Neural crest cell (in vitro differentiated cells): ENCODE measurements at regions not wholly inside any gene's neighbourhood (a gene's known extent, or its start where the extent isn't known, plus 50 kb on each side); places are given as distances from the start of the nearest gene placed in this dataset.

Experiments
- DNase-seq: peaks from one replicate; pipeline ENCODE4 v3.0.0; 2021; ENCODE audit warnings: low read depth, mixed read lengths, low spot score
- H3K27ac Mint-ChIP-seq: one replicate; pipeline ENCODE4 v1.8.0; 2021; ENCODE audit warnings: mild to moderate bottlenecking, mixed read lengths; ENCODE audit not compliant: unreplicated experiment
- H3K27me3 Mint-ChIP-seq: 2 replicates; pipeline ENCODE4 v1.8.0; 2021; ENCODE audit warnings: low read depth, mild to moderate bottlenecking, mixed read lengths
- H3K36me3 Mint-ChIP-seq: 2 replicates; pipeline ENCODE4 v1.8.0; 2021; ENCODE audit warnings: low read depth, mild to moderate bottlenecking, mixed read lengths
- H3K4me1 Mint-ChIP-seq: 2 replicates; pipeline ENCODE4 v1.8.0; 2021; ENCODE audit warnings: mixed read lengths
- H3K4me3 Mint-ChIP-seq: one replicate; pipeline ENCODE4 v1.8.0; 2021; ENCODE audit warnings: mild to moderate bottlenecking, mixed read lengths
- H3K9me3 Mint-ChIP-seq: 2 replicates; pipeline ENCODE4 v1.8.0; 2021; ENCODE audit warnings: mixed read lengths
- CTCF ChIP-seq: fragments of 200-600 bp; sonication (generic); conservative IDR thresholded peaks from 2 replicates; pipeline ENCODE4 v1.5.0; 2021; ENCODE audit warnings: antibody characterized with exemption, mild to moderate bottlenecking

- Mint-ChIP-seq H3K27me3 (no peaks in the 10 kb centered on the region), H3K36me3 (peaks cover 3% of the 10 kb centered on the region), H3K9me3 (peaks cover 4% of the 10 kb centered on the region), H3K4me1 (peaks cover 33% of the 10 kb centered on the region), H3K4me3 (no peak overlapping the region), H3K27ac (no peak overlapping the region)
- TF ChIP-seq CTCF, result no peak
- no peak for DNase-seq
Observed at GRCh38 chr10:6997509-6997908, 413.3 kb downstream of the SFMBT2 start.

DNA sequence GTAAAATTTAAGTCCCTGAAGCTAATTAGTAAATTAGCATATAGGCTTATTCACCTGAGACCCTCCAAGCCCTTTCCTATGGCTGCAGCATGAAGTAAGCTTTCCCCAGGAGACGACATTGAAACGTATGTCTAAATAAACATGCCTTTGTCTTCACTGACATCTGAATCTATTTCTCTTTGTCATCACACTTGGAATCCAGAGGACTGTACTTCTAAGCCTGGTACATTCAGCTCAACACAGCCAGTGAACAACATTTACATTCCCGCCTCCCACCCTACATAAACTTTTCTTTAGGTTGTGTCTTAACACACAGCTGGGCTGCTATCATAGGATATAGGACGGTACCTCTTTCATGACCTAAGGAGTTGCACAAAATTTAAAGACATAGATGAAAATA lies 414.4 kb downstream of the SFMBT2 start:
- TF ChIP-seq CTCF, result no peak
- DNase-seq, result no peak
- H3K9me3 Mint-ChIP-seq, result peaks cover 4% of the 10 kb centered on the region
- peaks cover 33% of the 10 kb centered on the region for H3K4me1 Mint-ChIP-seq
- no peaks in the 10 kb centered on the region for H3K27me3 Mint-ChIP-seq
- H3K27ac Mint-ChIP-seq, result no peak overlapping the region
- no peak overlapping the region for H3K4me3 Mint-ChIP-seq
- H3K36me3 Mint-ChIP-seq, result peaks cover 3% of the 10 kb centered on the region

GRCh38 chr10:6995831-6996230 lies 415.0 kb downstream of the SFMBT2 start:
- DNase-seq, result no peak
- TF ChIP-seq CTCF, result no peak
- H3K27ac Mint-ChIP-seq, result no peak overlapping the region
- peaks cover 3% of the 10 kb centered on the region for H3K36me3 Mint-ChIP-seq
- no peaks in the 10 kb centered on the region for H3K27me3 Mint-ChIP-seq
- peaks cover 33% of the 10 kb centered on the region for H3K4me1 Mint-ChIP-seq
- no peak overlapping the region for H3K4me3 Mint-ChIP-seq
- peaks cover 5% of the 10 kb centered on the region for H3K9me3 Mint-ChIP-seq

- TF ChIP-seq CTCF, result no peak
- Mint-ChIP-seq H3K27ac (no peak overlapping the region), H3K36me3 (peaks cover 3% of the 10 kb centered on the region), H3K27me3 (no peaks in the 10 kb centered on the region), H3K9me3 (peaks cover 8% of the 10 kb centered on the region), H3K4me3 (no peak overlapping the region), H3K4me1 (peaks cover 33% of the 10 kb centered on the region)
- no peak for DNase-seq
Observed at GRCh38 chr10:6995341-6995740, 415.3 kb upstream of the PRKCQ start.

DNA sequence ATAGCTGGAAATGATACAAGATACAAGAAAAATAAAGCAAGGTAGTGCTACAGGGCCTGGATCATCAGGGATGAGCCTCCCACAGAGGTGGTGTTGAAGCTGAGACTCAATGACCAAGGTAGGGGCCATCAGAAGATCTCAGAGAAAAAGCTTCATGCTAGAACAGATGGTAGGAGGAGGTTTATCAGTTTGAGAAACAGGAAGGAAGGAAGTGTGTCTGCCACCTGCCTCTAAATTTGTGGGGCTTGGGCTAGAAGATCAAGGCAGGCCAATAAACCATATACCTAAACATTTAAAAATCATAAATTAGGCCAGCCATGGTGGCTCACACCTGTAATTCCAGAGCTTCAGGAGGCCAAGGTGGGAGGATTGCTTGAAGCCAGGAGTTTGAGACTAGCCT lies 410.8 kb upstream of the PRKCQ start:
- H3K27me3 Mint-ChIP-seq, result no peaks in the 10 kb centered on the region
- DNase-seq, result no peak
- peaks cover 30% of the 10 kb centered on the region for H3K4me1 Mint-ChIP-seq
- no peak for TF ChIP-seq CTCF
- peaks cover 3% of the 10 kb centered on the region for H3K36me3 Mint-ChIP-seq
- no peak overlapping the region for H3K4me3 Mint-ChIP-seq
- H3K27ac Mint-ChIP-seq, result no peak overlapping the region
- H3K9me3 Mint-ChIP-seq, result peaks cover 11% of the 10 kb centered on the region

GRCh38 chr10:6988654-6989053 lies 408.6 kb upstream of the PRKCQ start:
- peaks cover 28% of the 10 kb centered on the region for H3K4me1 Mint-ChIP-seq
- no peak for DNase-seq
- peaks cover 11% of the 10 kb centered on the region for H3K9me3 Mint-ChIP-seq
- no peak overlapping the region for H3K4me3 Mint-ChIP-seq
- no peak overlapping the region for H3K27ac Mint-ChIP-seq
- TF ChIP-seq CTCF, result no peak
- H3K36me3 Mint-ChIP-seq, result peaks cover 3% of the 10 kb centered on the region
- H3K27me3 Mint-ChIP-seq, result no peaks in the 10 kb centered on the region
